HepG2 (cell line): ENCODE measurements at regions not wholly inside any gene's neighbourhood (a gene's known extent, or its start where the extent isn't known, plus 50 kb on each side); places are given as distances from the start of the nearest gene placed in this dataset.

Experiments used
- ATAC-seq: fragments of 200-7000 bp; cut with Tn5 transposase; 3 replicates; pipeline ENCODE4 v1.9.1; 2020; ENCODE audit warnings: mild to moderate bottlenecking, moderate library complexity
- BruUV-seq: library from RNA; stranded (reverse); fragments of 400-500 nt; replicated peaks from 2 replicates; lab custom pipeline; 2021; lab: Mats Ljungman, UMichigan
- CTCF ChIA-PET: fragments of 300-600 bp; formaldehyde crosslinking; extraction: SDS; loops from one replicate; lab custom pipeline; 2021; ENCODE audit warnings: low total read pairs, inconsistent platforms, low intra/inter-chr PET ratio; lab: Yijun Ruan, JAX
- POLR2A ChIA-PET: fragments of 350-600 bp; sonication (Branson Sonifier 250); formaldehyde crosslinking; loops from one replicate; lab custom pipeline; 2020; ENCODE audit warnings: antibody characterized with exemption, inconsistent platforms; lab: Yijun Ruan, JAX
- DNase-seq: peaks from one replicate; pipeline ENCODE4 v3.0.0-alpha.2; 2015; ENCODE audit warnings: low spot score
- FAIRE-seq: peaks from 3 replicates; lab custom pipeline; 2011; peaks lifted over from hg19 to GRCh38; lab: Jason Lieb, UNC
- H2AFZ ChIP-seq: one replicate; pipeline ENCODE4 v1.6.1; 2011; ENCODE audit warnings: low read length, inconsistent platforms
- H3K27ac ChIP-seq: fragments of 300-600 bp; 3 replicates; pipeline ENCODE4 v1.8.0; 2011; ENCODE audit warnings: mixed run types, mild to moderate bottlenecking, mixed read lengths, low read length, inconsistent platforms; ENCODE audit not compliant: insufficient read depth; ENCODE audit errors: extremely low read length
- H3K27me3 ChIP-seq, 2 experiments: fragments of 200-600 bp in 1 of 2; 2 replicates in 1 of 2; 3 replicates in 1 of 2; pipeline versions ENCODE4 v1.6.0 to v1.8.0; 2011; ENCODE audit warnings: low read length in 2 of 2, mild to moderate bottlenecking in 2 of 2, moderate library complexity in 2 of 2, inconsistent platforms in 1 of 2; ENCODE audit not compliant: insufficient read depth in 2 of 2, control insufficient read depth in 1 of 2
- H3K36me3 ChIP-seq, 2 experiments: fragments of 200-600 bp in 1 of 2; replicated peaks in 1 of 2; 2 replicates in 1 of 2; 3 replicates in 1 of 2; pipeline versions ENCODE4 v1.5.1 to v1.8.0; 2011; ENCODE audit warnings: low read length in 2 of 2, inconsistent platforms in 1 of 2; ENCODE audit not compliant: insufficient read depth in 2 of 2, control insufficient read depth in 1 of 2
- H3K4me1 ChIP-seq: 2 replicates; pipeline ENCODE4 v1.5.1; 2012; ENCODE audit warnings: low read length, inconsistent platforms; ENCODE audit not compliant: insufficient read depth
- H3K4me2 ChIP-seq: 2 replicates; pipeline ENCODE4 v1.6.0; 2011; ENCODE audit warnings: low read depth, low read length, inconsistent platforms
- H3K4me3 ChIP-seq, 3 experiments: fragments of 200-600 bp in 1 of 3; sonication (generic), shearing (Covaris generic) in 1 of 3; replicated peaks in 1 of 3; 2 replicates each; pipeline ENCODE4 v1.5.1; 2011 to 2016; ENCODE audit warnings: low read length in 3 of 3, inconsistent platforms in 2 of 3, low read depth in 2 of 3, mild to moderate bottlenecking in 2 of 3, control low read depth in 1 of 3, mixed read lengths in 1 of 3; ENCODE audit not compliant: insufficient read depth in 1 of 3
- H3K79me2 ChIP-seq: one replicate; pipeline ENCODE4 v1.6.1; 2011; ENCODE audit warnings: low read length, inconsistent platforms; ENCODE audit not compliant: insufficient read depth
- H3K9ac ChIP-seq: 2 replicates; pipeline ENCODE4 v1.6.0; 2011; ENCODE audit warnings: mild to moderate bottlenecking, low read depth, low read length, inconsistent platforms; ENCODE audit not compliant: insufficient read depth
- H3K9me3 ChIP-seq: 2 replicates; pipeline ENCODE4 v1.5.1; 2012; ENCODE audit warnings: mild to moderate bottlenecking, low read length
- H4K20me1 ChIP-seq: 2 replicates; pipeline ENCODE4 v1.6.0; 2011; ENCODE audit warnings: inconsistent platforms, mild to moderate bottlenecking, low read length, moderate library complexity; ENCODE audit not compliant: insufficient read depth
- GMEB2 ChIP-seq: IDR thresholded peaks from 2 replicates; pipeline ENCODE4 v1.6.1; 2016; ENCODE audit warnings: missing biosample characterization, missing genetic modification reagents, low read depth
- HINFP ChIP-seq: sonication (generic); formaldehyde crosslinking; IDR thresholded peaks from 2 replicates; pipeline ENCODE4 v1.4.0; 2020; ENCODE audit warnings: low read depth, mild to moderate bottlenecking, missing genetic modification reagents
- PHF5A ChIP-seq: IDR thresholded peaks from one replicate; pipeline ENCODE4 v1.6.1; 2018; ENCODE audit warnings: low read depth, missing genetic modification reagents; ENCODE audit not compliant: unreplicated experiment
- ZNF138 ChIP-seq: sonication (generic); formaldehyde crosslinking; IDR thresholded peaks from 2 replicates; pipeline ENCODE4 v1.5.0; 2020; ENCODE audit warnings: mild to moderate bottlenecking, low read depth, missing genetic modification reagents
- ZNF891 ChIP-seq: sonication (generic); formaldehyde crosslinking; IDR thresholded peaks from 2 replicates; pipeline ENCODE4 v1.5.0; 2020; ENCODE audit warnings: mild to moderate bottlenecking, missing genetic modification reagents
- in situ Hi-C: cut with HindIII; loops from 2 replicates; pipeline ENCODE4 v1.10.0; 2017; ENCODE audit warnings: low pct_unique_long_range_greater_than_20kb; ENCODE audit not compliant: extremely low pct_ligation_motif_present
- intact Hi-C: fragments of 100-400 bp; cut with micrococcal nuclease; formaldehyde crosslinking; loops from one replicate; pipeline ENCODE4 v1.10.0; 2022; ENCODE audit not compliant: unreplicated experiment

- intact Hi-C loops (no loop called here), in situ Hi-C loops (loop anchor here (25.0 kb wide), 1 partner anchor 581 kb away; the partner anchor contains the start of gene EMX2)
- H3K27me3 ChIP-seq: no peaks in the 10 kb centered on the region; a peak in 1 of 5 replicates
- no peak overlapping the region for H3K9ac ChIP-seq
- FAIRE-seq: no peak
- DNase-seq: no peak
- H3K79me2 ChIP-seq: no peaks in the 10 kb centered on the region
- H4K20me1 ChIP-seq: no peaks in the 10 kb centered on the region
- H3K4me1 ChIP-seq: no peaks in the 10 kb centered on the region
- TF ChIP-seq ZNF138 (CRISPR knock-in tag) (no peak), HINFP (CRISPR knock-in tag) (no peak), PHF5A (no peak), ZNF891 (CRISPR knock-in tag) (no peak), GMEB2 (CRISPR knock-in tag) (no peak)
- H3K4me3 ChIP-seq: no peak overlapping the region
- no TSS peak for BruUV-seq
- no peak overlapping the region for H3K27ac ChIP-seq
- no peak overlapping the region for H2AFZ ChIP-seq
- H3K4me2 ChIP-seq: no peak overlapping the region
- POLR2A ChIA-PET: no interaction called here
- no peaks in the 10 kb centered on the region for H3K36me3 ChIP-seq
- no peaks in the 10 kb centered on the region for H3K9me3 ChIP-seq
- no peak for ATAC-seq
- CTCF ChIA-PET: no interaction called here
Measured at GRCh38 chr10:118118716-118119115, 72.0 kb upstream of the RAB11FIP2 start.
